IMR-90 (cell line): ENCODE measurements at regions not wholly inside any gene's neighbourhood (a gene's known extent, or its start where the extent isn't known, plus 50 kb on each side); places are given as distances from the start of the nearest gene placed in this dataset.

ENCODE experiments used
- ATAC-seq: fragments of 200-7000 bp; cut with Tn5 transposase; 2 replicates; pipeline ENCODE4 v1.9.1; 2020; ENCODE audit warnings: low read depth, mild to moderate bottlenecking, moderate library complexity
- BruUV-seq: library from RNA; stranded (reverse); fragments of 400-500 nt; replicated peaks from 2 replicates; lab custom pipeline; 2021; lab: Mats Ljungman, UMichigan
- CTCF ChIA-PET: fragments of 300-600 bp; formaldehyde crosslinking; extraction: SDS; loops from one replicate; lab custom pipeline; 2021; ENCODE audit warnings: antibody characterized with exemption; lab: Yijun Ruan, JAX
- POLR2A ChIA-PET: fragments of 300-600 bp; sonication (Branson Sonifier 250); formaldehyde crosslinking; loops from one replicate; lab custom pipeline; 2022; ENCODE audit warnings: antibody characterized with exemption; ENCODE audit not compliant: unreplicated experiment; lab: Charles Lee
- DNase-seq: peaks from one replicate; pipeline ENCODE4 v3.0.0; 2013
- H2AFZ ChIP-seq: replicated peaks from 2 replicates; pipeline ENCODE3; 2013; ENCODE audit warnings: low read length, mild to moderate bottlenecking; ENCODE audit not compliant: poor library complexity
- H2AK5ac ChIP-seq: 2 replicates; pipeline ENCODE4 v1.6.1; 2013; ENCODE audit warnings: low read depth, low read length, inconsistent platforms
- H2AK9ac ChIP-seq: replicated peaks from 2 replicates; pipeline ENCODE3; 2013; ENCODE audit warnings: mild to moderate bottlenecking, low read depth, low read length, moderate library complexity; ENCODE audit not compliant: poor library complexity
- H2BK120ac ChIP-seq: 2 replicates; pipeline ENCODE4 v1.6.1; 2013; ENCODE audit warnings: low read depth, low read length, inconsistent platforms
- H2BK15ac ChIP-seq: 3 replicates; pipeline ENCODE4 v1.6.1; 2013; ENCODE audit warnings: low read depth, low read length, inconsistent platforms
- H2BK20ac ChIP-seq: 2 replicates; pipeline ENCODE4 v1.6.1; 2013; ENCODE audit warnings: low read depth, mild to moderate bottlenecking, inconsistent platforms, low read length, moderate library complexity
- H2BK5ac ChIP-seq: 2 replicates; pipeline ENCODE4 v1.6.1; 2013; ENCODE audit warnings: mild to moderate bottlenecking, low read depth, low read length, inconsistent platforms; ENCODE audit not compliant: poor library complexity, severe bottlenecking
- H3K14ac ChIP-seq: replicated peaks from 2 replicates; pipeline ENCODE4 v1.6.1; 2013; ENCODE audit warnings: low read depth, low read length, inconsistent platforms
- H3K18ac ChIP-seq: 2 replicates; pipeline ENCODE4 v1.6.1; 2013; ENCODE audit warnings: low read depth, low read length, control low read depth
- H3K23ac ChIP-seq: 2 replicates; pipeline ENCODE4 v1.6.1; 2013; ENCODE audit warnings: low read depth, low read length, inconsistent platforms
- H3K27ac ChIP-seq: 2 replicates; pipeline ENCODE4 v1.5.1; 2013; ENCODE audit warnings: mild to moderate bottlenecking, control low read depth, low read length; ENCODE audit not compliant: insufficient read depth
- H3K27me3 ChIP-seq: 2 replicates; pipeline ENCODE4 v1.6.1; 2013; ENCODE audit warnings: low read length; ENCODE audit not compliant: control insufficient read depth, insufficient read depth
- H3K36me3 ChIP-seq: 2 replicates; pipeline ENCODE4 v1.6.1; 2013; ENCODE audit warnings: low read length, mixed read lengths; ENCODE audit not compliant: control insufficient read depth, insufficient read depth
- H3K4ac ChIP-seq: 2 replicates; pipeline ENCODE4 v1.6.1; 2013; ENCODE audit warnings: low read depth, low read length, inconsistent platforms
- H3K4me1 ChIP-seq: 2 replicates; pipeline ENCODE4 v1.6.1; 2013; ENCODE audit warnings: low read length, mixed read lengths; ENCODE audit not compliant: control insufficient read depth, insufficient read depth
- H3K4me2 ChIP-seq: 2 replicates; pipeline ENCODE4 v1.6.1; 2013; ENCODE audit warnings: low read depth, mild to moderate bottlenecking, control low read depth, low read length, moderate library complexity
- H3K4me3 ChIP-seq: 2 replicates; pipeline ENCODE4 v1.5.1; 2013; ENCODE audit warnings: low read depth, mild to moderate bottlenecking, control low read depth, low read length, moderate library complexity; ENCODE audit not compliant: insufficient read depth
- H3K56ac ChIP-seq: 2 replicates; pipeline ENCODE4 v1.6.1; 2013; ENCODE audit warnings: low read length, inconsistent platforms; ENCODE audit not compliant: insufficient read depth; ENCODE audit errors: extremely low read depth
- H3K79me1 ChIP-seq, 2 experiments: 2 replicates each; pipeline ENCODE4 v1.6.1; 2013; ENCODE audit warnings: low read length in 2 of 2, inconsistent platforms in 1 of 2, low read depth in 1 of 2
- H3K9ac ChIP-seq: 2 replicates; pipeline ENCODE4 v1.6.1; 2013; ENCODE audit warnings: low read depth, low read length, control low read depth
- H3K9me1 ChIP-seq: 2 replicates; pipeline ENCODE4 v1.6.1; 2013; ENCODE audit warnings: low read length, inconsistent platforms; ENCODE audit not compliant: insufficient read depth
- H3K9me3 ChIP-seq: 2 replicates; pipeline ENCODE4 v1.6.1; 2013; ENCODE audit warnings: low read length; ENCODE audit not compliant: control insufficient read depth, insufficient read depth
- H4K20me1 ChIP-seq: 2 replicates; pipeline ENCODE4 v1.6.1; 2013; ENCODE audit warnings: low read length, inconsistent platforms; ENCODE audit not compliant: insufficient read depth
- H4K5ac ChIP-seq: 2 replicates; pipeline ENCODE4 v1.6.1; 2013; ENCODE audit warnings: mild to moderate bottlenecking, low read depth, low read length, control low read depth
- H4K8ac ChIP-seq, 2 experiments: 2 replicates each; pipeline ENCODE4 v1.6.1; 2013; ENCODE audit warnings: low read depth in 2 of 2, low read length in 2 of 2, control low read depth in 1 of 2, inconsistent platforms in 1 of 2
- H4K91ac ChIP-seq: 2 replicates; pipeline ENCODE4 v1.6.1; 2013; ENCODE audit warnings: low read depth, low read length, inconsistent platforms; ENCODE audit not compliant: insufficient read depth
- BHLHE40 ChIP-seq: fragments of 150-350 bp; IDR thresholded peaks from 2 replicates; pipeline ENCODE4 v1.6.1; 2016; ENCODE audit warnings: mild to moderate bottlenecking, low read depth, low read length
- CEBPB ChIP-seq: IDR thresholded peaks from 2 replicates; pipeline ENCODE4 v1.6.1; 2012; ENCODE audit warnings: low read depth, low read length, improper control_type of control experiment
- CHD1 ChIP-seq: IDR thresholded peaks from 2 replicates; pipeline ENCODE4 v1.6.1; 2012; ENCODE audit warnings: low read depth, low read length, improper control_type of control experiment
- CTCF ChIP-seq: conservative IDR thresholded peaks from 2 replicates; pipeline ENCODE4 v1.5.1; 2012; ENCODE audit warnings: mild to moderate bottlenecking, low read depth, low read length, improper control_type of control experiment
- ELK1 ChIP-seq: fragments of 150-350 bp; IDR thresholded peaks from 2 replicates; pipeline ENCODE4 v1.6.1; 2016; ENCODE audit warnings: low read depth, mild to moderate bottlenecking, low read length, moderate library complexity, borderline replicate concordance
- FOS ChIP-seq: fragments of 150-350 bp; IDR thresholded peaks from 2 replicates; pipeline ENCODE4 v1.6.1; 2016; ENCODE audit warnings: low read depth, low read length
- MAFK ChIP-seq: IDR thresholded peaks from 2 replicates; pipeline ENCODE4 v1.6.1; 2012; ENCODE audit warnings: low read depth, low read length, improper control_type of control experiment
- MAZ ChIP-seq: IDR thresholded peaks from 2 replicates; pipeline ENCODE4 v1.6.1; 2012; ENCODE audit warnings: low read depth, mild to moderate bottlenecking, low read length, improper control_type of control experiment, moderate library complexity, borderline replicate concordance
- MXI1 ChIP-seq: IDR thresholded peaks from 2 replicates; pipeline ENCODE4 v1.6.1; 2012; ENCODE audit warnings: low read depth, mild to moderate bottlenecking, low read length, moderate library complexity, borderline replicate concordance
- NFE2L2 ChIP-seq: fragments of 150-350 bp; IDR thresholded peaks from 2 replicates; pipeline ENCODE4 v1.6.1; 2016; ENCODE audit warnings: low read depth, mild to moderate bottlenecking, low read length
- POLR2A ChIP-seq: IDR thresholded peaks from 2 replicates; pipeline ENCODE4 v1.6.1; 2012; ENCODE audit warnings: mild to moderate bottlenecking, low read depth, low read length
- RAD21 ChIP-seq: IDR thresholded peaks from 2 replicates; pipeline ENCODE4 v1.6.1; 2012; ENCODE audit warnings: low read length, improper control_type of control experiment
- RCOR1 ChIP-seq: IDR thresholded peaks from 2 replicates; pipeline ENCODE4 v1.6.1; 2012; ENCODE audit warnings: mild to moderate bottlenecking, low read length, improper control_type of control experiment; ENCODE audit not compliant: insufficient replicate concordance
- RFX5 ChIP-seq: IDR thresholded peaks from 2 replicates; pipeline ENCODE4 v1.8.0; 2012; ENCODE audit warnings: low read depth, mild to moderate bottlenecking, low read length, moderate library complexity
- SMC3 ChIP-seq: fragments of 150-350 bp; IDR thresholded peaks from 2 replicates; pipeline ENCODE4 v1.6.1; 2016; ENCODE audit warnings: low read depth, mild to moderate bottlenecking, antibody characterized with exemption, low read length, moderate library complexity
- USF2 ChIP-seq: fragments of 150-350 bp; IDR thresholded peaks from 2 replicates; pipeline ENCODE4 v1.6.1; 2017; ENCODE audit warnings: mild to moderate bottlenecking, antibody characterized with exemption, low read length, low read depth
- WGBS, 2 experiments: methylation state at CpG; one replicate each; pipeline versions ENCODE4 v1.1.5 to v1.1.7; 2013; ENCODE audit warnings: missing lambda C conversion rate in 2 of 2; ENCODE audit not compliant: insufficient read length in 1 of 2; ENCODE audit errors: extremely low coverage in 2 of 2; 5-methylcytosine and 5-hydroxymethylcytosine counted together
- dilution Hi-C: fragments of 300-500 bp; cut with HindIII; formaldehyde crosslinking; loops from one replicate; pipeline ENCODE4 v1.14.3; 2018; ENCODE audit warnings: low sequenced_read_pairs; ENCODE audit not compliant: unreplicated experiment
- in situ Hi-C: fragments of 300-500 bp; cut with MboI; formaldehyde crosslinking; loops from 3 replicates; pipeline ENCODE4 v1.14.3; 2019; ENCODE audit warnings: low sequenced_read_pairs, inconsistent platforms, mixed read lengths
- intact Hi-C: fragments of 100-400 bp; cut with micrococcal nuclease; formaldehyde crosslinking; loops from 2 replicates; pipeline ENCODE4 v1.10.0; 2022

DNA sequence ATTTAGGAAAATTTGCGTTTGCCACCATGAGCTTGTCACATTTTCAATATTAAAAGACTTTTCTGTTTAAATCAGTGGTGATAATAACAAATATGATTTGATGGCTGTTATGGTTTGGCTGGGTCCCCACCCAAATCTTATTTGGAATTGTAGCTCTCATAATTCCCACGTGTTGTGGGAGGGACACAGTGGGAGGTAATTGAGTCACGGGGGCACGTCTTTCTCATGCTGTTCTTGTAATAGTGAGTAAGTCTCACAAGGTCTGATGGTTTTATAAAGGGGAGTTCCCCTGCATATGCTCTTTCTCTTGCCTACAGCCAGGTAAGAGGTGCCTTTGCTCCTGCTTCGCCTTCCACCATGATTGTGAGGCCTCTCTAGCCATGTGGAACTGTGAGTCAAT, 83.4 kb upstream of the RGPD4 start:
- no peak overlapping the region for H3K14ac ChIP-seq
- no peak overlapping the region for H2BK15ac ChIP-seq
- no peak overlapping the region for H4K5ac ChIP-seq
- H3K4me3 ChIP-seq = no peak overlapping the region
- ATAC-seq (no peak), DNase-seq (no peak)
- no peak overlapping the region for H2AK9ac ChIP-seq
- H2AFZ ChIP-seq = no peak overlapping the region
- no peak overlapping the region for H3K18ac ChIP-seq
- H2BK5ac ChIP-seq = no peak overlapping the region
- H3K56ac ChIP-seq = no peak overlapping the region
- H4K8ac ChIP-seq = no peak overlapping the region
- H4K91ac ChIP-seq = no peak overlapping the region
- H2AK5ac ChIP-seq = no peak overlapping the region
- BruUV-seq = no TSS peak
- H3K9me1 ChIP-seq = no peaks in the 10 kb centered on the region
- CTCF ChIA-PET = no interaction called here
- POLR2A ChIA-PET = no interaction called here
- no peaks in the 10 kb centered on the region for H3K9me3 ChIP-seq
- WGBS, 2 experiments = no CpG with 5 or more reads among the region's 5 CpGs
- no peaks in the 10 kb centered on the region for H3K27me3 ChIP-seq
- H3K4me1 ChIP-seq = no peaks in the 10 kb centered on the region
- no peak overlapping the region for H2BK120ac ChIP-seq
- dilution Hi-C loops = no loop called here
- H3K4me2 ChIP-seq = no peak overlapping the region
- no peak overlapping the region for H3K27ac ChIP-seq
- no peaks in the 10 kb centered on the region for H3K36me3 ChIP-seq
- in situ Hi-C loops = no loop called here
- H3K23ac ChIP-seq = no peak overlapping the region
- no peaks in the 10 kb centered on the region for H3K79me1 ChIP-seq
- H2BK20ac ChIP-seq = no peak overlapping the region
- intact Hi-C loops = no loop called here
- no peak overlapping the region for H3K9ac ChIP-seq
- H3K4ac ChIP-seq = no peak overlapping the region
- no peak for TF ChIP-seq RFX5
- TF ChIP-seq NFE2L2 = no peak
- TF ChIP-seq CHD1 = no peak
- no peak for TF ChIP-seq RAD21
- TF ChIP-seq RCOR1 = no peak
- no peak for TF ChIP-seq USF2
- no peak for TF ChIP-seq ELK1
- TF ChIP-seq MAZ = no peak
- TF ChIP-seq SMC3 = no peak
- no peak for TF ChIP-seq CTCF
- no peak for TF ChIP-seq MXI1
- no peak for TF ChIP-seq POLR2A
- TF ChIP-seq MAFK = no peak
- TF ChIP-seq BHLHE40 = no peak
- no peak for TF ChIP-seq CEBPB
- TF ChIP-seq FOS = no peak
- no peaks in the 10 kb centered on the region for H4K20me1 ChIP-seq
